ENCODE measurements at regions not wholly inside any gene's neighbourhood (a gene's known extent, or its start where the extent isn't known, plus 50 kb on each side); places are given as distances from the start of the nearest gene placed in this dataset.
"Not testable (repeated sequence)": the region's sequence is repeated elsewhere in the genome, so short reads cannot be mapped to it uniquely, and the experiment has no call there.

DNA sequence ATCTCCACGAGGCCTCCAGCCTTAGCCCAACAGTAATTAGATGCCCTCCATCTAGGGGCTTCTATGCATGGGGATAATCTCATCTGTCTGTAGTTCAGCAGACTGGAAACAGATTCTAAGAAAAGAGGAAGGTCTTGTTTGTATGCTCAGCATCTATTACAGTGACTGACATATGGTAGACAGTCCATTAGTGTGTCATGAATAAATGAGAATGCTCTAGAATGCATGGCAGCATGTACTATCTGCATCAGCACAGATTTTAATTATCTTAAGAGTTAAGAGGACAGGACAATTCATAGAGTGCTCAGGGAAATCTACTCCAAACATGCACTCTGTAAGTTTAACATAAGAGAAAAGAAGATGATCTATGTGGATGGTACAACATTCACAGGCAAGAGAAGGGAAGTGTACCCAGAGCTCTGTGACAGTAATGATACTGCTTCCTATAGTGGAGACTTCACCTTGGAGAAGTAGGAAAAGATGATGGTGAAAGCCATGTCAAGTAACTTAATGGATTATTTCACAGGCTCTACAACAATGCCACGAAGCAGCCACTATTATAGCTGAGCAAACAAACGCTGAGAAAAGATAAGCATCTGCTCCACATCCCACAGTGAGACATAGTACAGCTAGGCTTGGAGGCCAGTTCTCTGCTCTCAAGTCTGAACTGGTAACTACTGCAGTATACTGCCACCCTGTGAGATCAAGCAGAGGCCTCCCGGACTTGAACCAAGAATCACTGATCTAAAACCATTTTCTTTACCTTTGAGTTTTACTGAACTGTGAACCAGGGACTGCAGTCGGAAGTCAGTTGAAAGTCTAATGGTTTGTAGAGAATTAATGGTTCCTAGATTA is 309.2 kb upstream of the SPTLC3 start:
- no peak for DNase-seq

DNA sequence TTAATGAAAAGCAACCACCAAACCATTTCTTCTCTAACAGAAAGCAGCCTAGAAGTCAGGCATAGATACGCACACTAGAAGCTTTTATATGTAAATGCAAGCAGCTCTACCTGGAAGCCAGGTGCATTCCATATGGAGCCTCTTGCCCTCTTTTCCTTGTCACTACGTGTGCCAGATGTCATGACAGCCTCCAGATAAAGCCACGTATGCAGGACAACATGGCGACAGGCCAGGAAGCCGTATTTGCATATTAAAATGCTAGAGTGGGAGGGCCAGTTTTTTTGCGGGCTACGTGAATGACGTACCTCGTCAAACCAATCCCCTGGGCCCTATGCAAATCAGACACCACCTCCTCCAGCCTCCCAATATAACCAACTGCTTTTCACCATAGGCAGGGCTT is 308.1 kb upstream of the SPTLC3 start:
- no peak for DNase-seq

DNA sequence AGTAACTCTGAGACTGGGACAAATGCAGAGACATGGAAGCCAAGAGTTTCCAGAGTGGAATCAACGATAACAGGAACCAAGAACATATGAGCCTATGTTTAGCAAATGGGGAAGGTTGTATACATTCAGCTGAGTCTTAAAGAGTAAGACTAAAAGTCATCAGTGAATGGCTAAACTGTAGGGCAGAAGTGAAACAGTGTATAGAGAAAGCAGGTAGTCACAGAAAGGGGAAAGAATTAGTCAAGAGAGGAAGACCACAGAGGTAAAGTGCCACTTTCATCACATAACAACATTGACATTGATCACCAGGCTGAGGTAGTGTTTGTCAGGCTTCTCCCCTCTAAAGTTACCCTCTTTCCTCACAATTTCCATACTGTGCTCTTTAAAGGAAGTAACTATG is 306.5 kb upstream of the SPTLC3 start:
- no peak for DNase-seq

DNA sequence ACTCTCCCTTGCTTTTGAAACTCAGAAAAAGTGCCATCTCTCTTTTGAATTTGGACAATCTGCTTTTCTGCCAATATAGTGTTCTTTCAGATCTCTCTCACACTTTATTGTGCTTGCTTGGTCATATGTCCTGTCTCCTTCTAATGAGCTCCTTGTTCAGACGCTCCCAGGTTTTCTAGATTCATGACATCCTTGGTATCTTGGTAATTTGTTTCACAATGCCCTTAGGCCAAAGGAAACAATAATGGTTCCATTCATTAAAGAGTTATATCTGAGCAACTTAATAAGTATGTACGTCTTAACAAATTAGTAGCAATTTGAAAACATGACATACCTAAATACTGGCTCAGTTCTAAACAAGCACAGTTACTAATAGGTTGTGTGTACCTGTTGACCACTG is 293.4 kb upstream of the SPTLC3 start:
- DNase-seq, result no peak

DNA sequence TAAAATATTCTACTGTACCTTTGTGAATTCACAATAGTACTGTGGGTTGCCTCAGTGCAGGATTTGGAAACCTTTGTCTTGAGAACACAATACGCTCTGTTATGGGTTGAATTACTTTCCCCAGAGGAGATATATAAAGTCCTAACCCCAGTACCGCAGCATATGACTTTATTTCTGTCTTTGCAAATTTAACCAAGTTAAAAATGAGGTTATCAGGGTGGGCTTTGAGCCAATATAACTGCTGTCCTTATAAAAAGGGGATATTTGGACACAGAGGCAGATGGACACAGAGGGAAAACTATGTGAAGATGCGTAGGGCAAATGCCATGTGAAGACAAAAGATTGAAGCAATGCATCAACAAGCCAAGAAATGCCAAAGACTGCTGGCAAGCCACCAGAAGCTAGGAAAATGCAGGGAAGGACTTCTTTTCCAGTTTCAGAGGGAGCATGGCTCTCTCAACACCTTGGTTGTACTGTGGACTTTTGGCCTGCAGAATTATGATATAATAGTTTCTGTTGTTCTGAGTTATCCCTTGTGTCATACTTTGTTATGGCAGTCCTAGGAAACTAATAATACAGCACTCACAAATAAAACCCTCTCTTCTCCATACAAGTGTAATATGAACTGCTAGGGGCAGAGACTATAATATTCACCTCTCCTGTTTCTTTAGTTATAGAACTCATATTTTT is 292.6 kb upstream of the SPTLC3 start:
- DNase-seq, result no peak

DNA sequence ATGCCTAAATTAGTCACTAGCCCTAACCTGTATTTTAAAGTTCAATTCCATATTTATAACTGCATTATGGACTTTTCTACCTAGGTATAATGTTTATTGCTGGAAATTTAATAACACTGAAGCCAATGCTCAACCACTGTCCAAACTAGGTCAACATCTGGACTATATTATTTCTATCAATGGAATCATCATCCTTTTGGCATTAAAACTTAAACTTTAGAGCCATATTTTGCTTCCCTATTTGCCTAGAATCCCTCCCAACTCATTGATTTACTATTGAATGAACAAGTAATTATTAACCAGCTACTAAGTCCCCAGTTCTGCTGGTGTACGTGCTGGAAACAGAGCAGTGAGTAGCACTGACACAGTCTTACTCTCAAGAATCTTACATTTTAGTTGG is 291.7 kb upstream of the SPTLC3 start:
- no peak for DNase-seq

DNA sequence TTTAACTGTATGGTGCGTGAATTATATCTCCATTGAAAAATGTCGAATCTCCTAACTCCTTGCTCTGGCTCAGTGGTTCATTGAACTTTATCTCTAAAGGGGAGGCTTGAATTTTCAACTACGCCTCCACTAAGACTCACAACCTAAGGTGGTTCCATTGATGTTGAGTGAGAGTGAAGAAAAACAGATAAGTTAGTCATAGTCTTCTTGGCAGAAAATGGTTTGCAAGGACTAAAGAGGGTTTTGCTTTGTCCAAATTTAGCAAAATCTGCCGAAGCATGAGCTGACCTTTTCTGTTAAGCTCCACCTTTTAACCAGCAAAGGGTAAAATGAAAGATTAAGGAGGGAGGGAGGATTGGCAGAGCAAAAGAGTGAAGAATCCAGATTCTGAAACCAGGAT is 290.2 kb upstream of the SPTLC3 start:
- DNase-seq, result no peak

DNA sequence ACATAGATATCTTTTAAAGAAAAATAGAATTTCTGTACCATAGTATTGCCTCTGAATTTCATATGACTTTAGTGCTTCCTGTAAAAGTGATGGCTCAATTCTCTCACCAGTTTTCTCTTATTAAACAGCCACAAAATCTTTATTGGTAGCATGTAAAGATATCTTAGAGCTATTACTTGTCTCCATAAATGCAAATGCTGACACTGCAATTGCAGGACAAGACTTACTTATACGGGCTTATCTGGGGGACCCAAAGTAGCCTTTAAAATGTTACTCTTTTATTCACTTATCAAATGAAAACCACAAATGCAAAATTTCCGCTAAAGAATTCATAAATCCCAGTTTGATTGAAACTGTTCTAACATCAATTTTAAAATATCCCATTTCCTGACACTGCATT is 287.1 kb upstream of the SPTLC3 start:
- no peak for DNase-seq

DNA sequence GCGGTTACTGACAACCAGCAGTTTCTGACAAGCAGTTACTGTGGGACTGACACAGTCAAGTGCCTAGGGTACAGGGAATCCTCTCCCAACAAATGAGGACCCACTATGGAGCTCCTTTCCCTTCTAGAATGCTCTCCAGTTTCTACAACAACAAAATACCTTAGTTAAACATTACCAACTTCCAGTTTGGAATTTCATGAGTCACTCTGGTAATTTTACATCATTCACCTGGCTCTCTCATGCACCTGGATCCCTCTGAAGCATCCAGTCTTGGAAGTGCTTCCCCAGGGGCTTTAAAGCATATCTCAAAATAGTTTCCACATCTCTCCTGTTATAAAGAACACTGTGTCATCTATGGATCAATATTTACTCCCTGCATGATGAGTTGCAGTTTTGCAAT is 286.7 kb upstream of the SPTLC3 start:
- DNase-seq, result no peak

DNA sequence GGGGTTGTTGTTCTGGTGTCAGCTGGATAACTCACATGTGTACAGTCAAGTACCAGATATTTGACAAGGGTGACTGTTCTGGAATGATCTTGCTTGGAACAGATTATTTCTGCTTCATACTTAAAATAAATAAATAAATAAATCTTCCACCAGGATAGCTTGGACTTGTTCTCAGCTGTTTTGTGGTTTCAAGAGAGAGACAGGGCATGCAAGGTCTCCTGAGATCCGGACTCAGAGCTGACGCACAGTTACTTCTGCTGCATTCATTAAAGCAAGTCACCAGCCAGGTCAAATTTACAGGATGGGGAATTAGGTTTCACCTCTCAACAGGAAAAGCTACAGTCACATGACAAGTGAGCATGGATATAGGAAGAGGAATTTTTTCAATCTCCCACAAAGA is 285.0 kb upstream of the SPTLC3 start:
- DNase-seq, result no peak

DNA sequence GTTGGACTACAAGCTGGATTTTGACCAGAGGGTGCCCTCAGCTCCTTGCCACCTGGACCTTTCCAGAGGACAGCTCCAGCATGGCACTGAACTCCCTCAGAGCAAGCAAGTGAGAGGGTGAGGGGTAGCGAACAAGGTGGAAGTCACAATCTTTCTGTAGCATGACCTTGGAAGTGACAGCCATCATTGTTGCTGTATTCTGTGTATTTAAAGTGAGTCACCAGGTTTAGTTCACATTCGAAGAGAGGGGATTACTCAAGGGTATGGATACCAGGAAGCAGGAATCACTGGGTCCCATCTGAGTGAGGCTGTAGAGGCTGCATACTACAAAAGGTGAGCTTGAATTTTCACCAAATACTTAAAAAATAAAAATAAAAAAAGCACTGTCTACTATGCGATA is 280.0 kb upstream of the SPTLC3 start:
- DNase-seq, result no peak

DNA sequence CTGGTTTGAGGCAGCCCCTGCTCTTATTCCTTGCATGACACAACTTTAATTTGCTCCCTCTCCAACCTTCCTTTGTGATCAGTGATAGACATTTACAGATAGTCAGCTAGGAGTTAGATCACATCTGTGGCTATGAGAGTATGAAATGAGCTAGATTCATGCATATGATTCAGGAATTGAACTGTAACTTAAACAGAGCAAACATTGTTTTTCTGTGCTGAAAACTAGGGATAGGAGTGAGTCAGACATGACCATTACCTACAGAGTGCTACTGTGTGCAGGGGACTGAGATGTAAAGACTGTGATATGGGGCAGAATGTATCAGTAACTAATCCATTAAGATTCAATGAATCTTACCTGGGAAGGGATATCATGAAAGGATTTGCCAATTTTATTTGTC is 279.4 kb upstream of the SPTLC3 start:
- DNase-seq, result no peak

DNA sequence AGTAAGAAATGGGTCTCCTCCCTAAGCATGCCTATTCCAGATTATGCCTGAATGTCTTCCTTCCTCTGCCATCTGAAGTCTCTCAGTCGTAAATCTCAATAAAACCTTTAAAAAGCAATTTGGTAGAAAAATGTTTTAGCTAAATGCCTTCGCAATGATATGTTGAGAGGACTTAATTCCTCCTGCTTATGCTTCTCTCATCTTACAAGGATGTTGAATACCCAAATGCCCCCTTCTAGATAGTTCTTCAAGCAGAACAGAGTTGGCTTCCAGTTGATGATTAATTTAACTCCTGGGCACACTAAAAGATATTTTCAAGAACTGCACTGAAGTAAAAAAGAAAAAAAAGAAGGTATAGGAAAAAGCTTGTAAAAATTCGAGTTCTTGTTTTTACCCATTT is 275.0 kb upstream of the SPTLC3 start:
- no peak for DNase-seq

DNA sequence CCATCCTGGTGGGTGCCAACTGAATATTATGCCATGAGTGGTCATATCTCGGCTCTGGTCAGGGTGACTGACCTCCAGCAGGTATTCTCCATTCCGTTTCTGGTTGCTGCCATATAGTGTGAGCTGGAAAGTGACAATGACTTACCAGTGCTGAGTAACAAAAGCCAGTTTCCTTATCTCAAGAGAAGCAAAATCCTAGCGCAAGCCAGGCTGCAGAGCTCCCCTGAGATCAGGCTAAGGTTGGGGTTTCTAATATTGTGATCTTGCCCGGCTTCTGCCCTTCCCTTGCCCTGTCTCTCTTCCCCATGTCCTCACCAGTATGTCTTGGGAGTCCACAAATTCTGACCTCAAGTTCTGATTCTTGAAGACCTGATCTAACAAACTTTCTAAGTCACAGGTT is 271.3 kb upstream of the SPTLC3 start:
- DNase-seq, result no peak

DNA sequence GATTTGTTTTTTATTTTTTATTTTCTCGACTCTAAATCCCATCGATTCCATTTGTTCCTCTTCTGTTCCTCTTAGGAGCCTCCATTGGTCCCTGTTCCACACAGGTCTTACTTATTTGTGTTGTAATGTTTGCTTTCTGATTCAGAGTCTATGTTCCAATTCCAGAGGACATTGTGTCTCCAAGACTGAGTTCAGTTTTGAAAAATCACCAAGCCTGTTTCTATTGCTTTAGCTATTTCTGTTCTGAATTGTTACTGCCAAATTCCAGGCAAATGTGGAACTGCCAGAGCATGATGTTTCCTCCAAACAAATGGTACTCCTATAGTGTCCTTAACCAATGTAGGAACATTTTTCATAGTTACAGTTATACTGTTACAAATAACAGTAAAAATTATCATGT is 270.9 kb upstream of the SPTLC3 start:
- no peak for DNase-seq

DNA sequence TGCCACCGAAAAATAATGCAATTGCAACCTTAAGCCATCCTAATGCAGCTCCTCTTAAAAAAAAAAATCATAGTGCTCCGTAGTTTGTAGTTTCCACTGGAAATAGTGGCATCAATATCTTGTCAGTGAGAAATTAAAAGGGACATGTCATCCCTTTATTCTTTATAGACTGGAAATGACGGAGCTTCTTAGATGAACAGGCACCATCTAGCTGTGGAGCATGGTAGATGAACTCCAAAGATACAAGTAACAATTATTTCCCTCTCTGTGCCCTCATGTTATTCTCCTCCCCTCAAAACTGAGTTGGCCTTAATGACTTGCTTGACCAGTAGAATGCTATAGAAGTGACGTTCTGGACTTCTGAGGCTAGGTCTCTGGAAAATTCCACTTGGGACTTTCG is 268.1 kb upstream of the SPTLC3 start:
- no peak for DNase-seq

DNA sequence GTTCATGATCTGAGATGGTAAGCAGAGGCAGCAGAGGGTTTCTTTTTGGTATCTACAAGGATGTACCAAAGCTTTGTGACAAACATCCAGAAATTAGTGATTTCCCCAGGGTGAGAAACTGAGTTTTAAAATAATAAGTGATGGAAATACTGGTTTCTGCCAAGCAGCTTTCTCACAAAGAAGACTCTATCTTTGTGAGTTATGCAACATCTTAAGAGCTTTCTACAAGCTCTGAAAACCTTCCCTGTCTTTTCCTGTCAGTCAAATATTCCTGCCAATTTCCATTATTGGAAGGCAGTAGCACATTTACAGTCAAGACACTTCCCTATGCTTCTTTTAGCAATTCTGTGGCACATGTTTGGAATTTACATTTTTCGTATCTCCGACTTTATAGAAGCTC is 264.7 kb upstream of the SPTLC3 start:
- no peak for DNase-seq

DNA sequence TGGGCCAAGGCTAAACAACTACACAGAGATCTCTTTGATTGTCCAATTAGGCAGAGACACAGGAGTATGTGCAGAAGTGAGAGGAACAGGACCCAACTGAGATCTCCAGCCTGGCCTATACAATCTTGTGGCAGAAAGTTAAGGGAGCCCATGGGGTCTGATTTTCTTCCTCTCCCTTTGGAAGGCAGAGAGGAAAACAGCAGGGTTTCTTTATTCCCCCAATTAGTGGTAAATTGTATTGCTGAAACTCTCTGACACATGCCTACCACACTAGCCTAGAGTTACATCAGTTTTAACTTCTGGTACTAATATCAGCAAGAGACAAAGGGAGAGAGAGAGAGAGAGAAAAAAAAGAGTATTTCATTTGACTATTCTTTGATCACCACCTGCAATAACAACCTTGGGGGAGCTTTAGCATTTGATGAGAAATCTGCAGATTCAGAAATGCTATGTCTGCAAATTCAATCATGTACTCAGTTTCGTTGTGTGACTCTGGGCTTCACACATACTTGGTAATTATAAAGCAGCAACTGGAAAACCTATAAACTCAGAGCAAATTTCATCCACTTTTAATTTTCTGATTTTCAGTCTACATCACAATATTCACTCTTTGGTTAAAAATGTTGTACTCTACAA is 260.3 kb upstream of the SPTLC3 start:
- DNase-seq, result no peak

DNA sequence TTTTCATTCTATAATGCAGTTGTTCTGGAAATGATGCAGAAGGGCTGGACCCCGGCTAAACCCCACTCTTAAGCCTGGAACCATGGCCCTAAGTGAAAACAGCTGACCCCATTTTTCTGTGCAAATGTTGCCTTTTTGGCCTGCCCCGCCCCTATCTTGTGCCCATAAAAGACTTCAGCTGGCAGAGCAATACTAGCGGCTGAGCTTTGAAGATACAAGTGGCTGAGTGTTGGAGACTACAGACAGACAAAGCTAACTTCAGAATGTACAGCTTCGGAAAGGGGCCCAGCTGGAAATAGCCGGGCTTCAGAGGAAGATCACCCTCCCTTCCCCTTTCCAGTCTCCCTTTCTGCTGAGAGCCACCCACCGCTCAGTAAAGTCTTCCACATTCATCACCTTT is 258.6 kb upstream of the SPTLC3 start:
- DNase-seq, result no peak

DNA sequence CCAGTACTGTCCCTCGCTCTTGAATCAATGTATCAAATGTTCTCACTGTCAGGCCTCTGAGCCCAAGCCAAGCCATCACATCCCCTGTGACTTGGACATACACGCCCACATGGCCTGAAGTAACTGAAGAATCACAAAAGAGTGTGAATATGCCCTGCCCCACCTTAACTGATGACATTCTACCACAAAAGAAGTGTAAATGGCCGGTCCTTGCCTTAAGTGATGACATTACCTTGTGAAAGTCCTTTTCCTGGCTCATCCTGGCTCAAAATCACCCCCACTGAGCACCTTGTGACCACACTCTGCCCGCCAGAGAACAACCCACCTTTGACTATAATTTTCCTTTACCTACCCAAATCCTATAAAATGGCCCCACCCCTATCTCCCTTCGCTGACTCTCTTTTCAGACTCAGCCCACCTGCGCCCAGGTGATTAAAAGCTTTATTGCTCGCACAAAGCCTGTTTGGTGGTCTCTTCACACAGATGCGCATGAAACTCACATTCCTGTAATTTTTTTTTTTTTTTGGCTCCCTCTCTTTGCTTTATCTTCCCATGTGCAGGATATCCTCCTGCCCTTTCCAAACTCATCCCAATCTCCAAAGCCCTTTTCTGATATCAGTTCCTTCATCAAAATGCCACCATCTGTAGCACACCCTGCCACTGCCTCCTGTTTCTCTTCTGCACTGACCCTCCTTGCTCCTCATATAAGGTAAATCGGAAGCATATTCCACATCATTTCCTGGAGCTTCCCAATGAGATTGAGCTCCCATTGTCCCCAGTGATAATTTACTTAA is 255.7 kb upstream of the SPTLC3 start:
- not testable (repeated sequence) for DNase-seq

DNA sequence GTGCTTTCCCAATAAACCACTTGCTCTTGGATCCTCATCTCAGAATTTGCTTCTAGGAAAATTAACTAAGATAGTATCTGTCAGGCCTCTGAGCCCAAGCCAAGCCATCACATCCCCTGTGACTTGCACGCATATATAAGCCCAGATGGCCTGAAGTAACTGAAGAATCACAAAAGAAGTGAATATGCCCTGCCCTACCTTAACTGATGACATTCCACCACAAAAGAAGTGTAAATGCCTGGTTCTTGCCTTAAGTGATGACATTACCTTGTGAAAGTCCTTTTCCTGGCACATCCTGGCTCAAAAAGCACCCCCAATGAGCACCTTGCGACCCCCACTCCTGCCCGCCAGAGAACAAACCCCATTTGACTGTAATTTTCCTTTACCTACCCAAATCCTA is 255.0 kb upstream of the SPTLC3 start:
- not testable (repeated sequence) for DNase-seq

DNA sequence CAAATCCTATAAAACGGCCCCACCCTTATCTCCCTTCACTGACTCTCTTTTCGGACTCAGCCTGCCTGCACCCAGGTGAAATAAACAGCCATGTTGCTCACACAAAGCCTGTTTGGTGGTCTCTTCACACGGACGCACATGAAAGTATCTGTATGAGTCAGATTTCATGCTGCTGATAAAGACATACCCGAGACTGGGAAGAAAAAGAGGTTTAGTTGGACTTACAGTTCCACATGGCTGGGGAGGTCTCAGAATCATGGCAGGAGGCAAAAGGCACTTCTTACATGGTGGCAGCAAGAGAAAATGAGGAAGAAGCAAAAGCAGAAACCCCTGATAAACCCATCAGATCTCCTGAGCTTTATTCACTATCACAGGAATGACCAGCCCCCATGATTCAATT is 249.3 kb upstream of the SPTLC3 start:
- not testable (repeated sequence) for DNase-seq

DNA sequence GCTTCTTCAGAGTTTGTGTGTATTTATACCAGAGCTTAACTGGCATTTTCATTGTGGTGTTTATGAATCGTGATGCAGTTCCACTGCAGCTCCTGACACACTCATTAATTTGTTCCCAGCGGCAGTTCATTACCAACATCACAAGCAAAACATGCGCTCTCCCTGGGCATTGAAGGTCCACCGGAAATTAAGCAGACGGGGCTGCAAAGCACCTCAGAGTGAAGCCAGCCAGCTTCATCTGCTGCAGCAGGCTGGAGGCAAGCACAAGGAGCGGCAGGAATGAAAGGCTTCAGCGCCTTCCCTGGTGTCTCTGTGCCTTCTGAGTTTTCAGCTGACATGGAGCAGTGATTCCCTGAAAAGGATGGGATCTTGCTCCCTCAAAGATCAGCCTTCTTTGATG is 246.0 kb upstream of the SPTLC3 start:
- no peak for DNase-seq

Data from dermis blood vessel endothelial cell (primary cell).